ENCODE measurements at regions not wholly inside any gene's neighbourhood (a gene's known extent, or its start where the extent isn't known, plus 50 kb on each side); places are given as distances from the start of the nearest gene placed in this dataset.

DNA sequence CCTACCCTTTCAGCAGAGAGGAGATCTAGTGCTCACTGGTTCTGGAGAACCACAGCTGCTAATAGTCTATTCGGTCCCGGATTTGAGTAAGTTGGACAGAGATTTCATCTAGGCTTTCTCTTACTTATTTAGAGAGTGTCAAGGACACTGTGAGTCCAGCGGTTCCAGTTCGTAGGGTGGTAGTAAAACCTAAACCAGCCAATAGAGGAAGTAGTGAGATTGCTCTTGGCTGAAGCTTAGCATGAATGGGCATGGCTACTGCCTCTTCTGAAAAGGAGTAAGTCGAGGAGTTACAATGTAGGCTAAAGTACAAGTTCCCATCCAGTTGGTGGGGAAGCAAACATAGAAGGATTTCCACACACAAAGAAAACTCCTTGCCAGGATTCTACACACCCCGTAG lies 109.6 kb upstream of the MOCS2 start:
- WGBS, result 95% methylated on average over 6 of the region's 6 CpGs
- H3K36me3 ChIP-seq (ENCODE audit: insufficient read depth, low read length), result no peaks in the 10 kb centered on the region

DNA sequence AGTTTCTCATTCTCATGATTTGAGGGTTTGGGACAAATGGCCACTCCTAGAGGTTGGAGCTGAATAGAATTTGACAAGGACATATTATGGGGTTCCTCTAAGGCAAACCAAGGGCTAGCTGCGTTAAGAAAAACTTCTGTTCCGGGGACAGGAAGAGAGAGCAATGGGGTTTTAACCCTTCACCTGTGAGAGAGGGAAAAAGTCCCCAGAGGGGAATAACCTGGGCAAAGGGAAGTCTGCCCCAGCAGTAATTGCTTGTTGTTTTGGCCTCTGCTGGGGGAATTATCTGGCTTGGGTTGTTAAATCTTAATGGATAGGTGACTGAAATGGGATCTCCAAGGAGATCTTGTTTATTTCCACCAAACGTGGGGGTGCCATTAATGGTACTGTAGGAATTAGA lies 110.1 kb upstream of the MOCS2 start:
- Histone ChIP-seq H3K27ac (ENCODE audit: low read depth, low read length) (no peak overlapping the region), H3K4me1 (ENCODE audit: insufficient read depth, low read length) (no peaks in the 10 kb centered on the region), H3K36me3 (ENCODE audit: insufficient read depth, low read length) (no peaks in the 10 kb centered on the region), H3K4me3 (ENCODE audit: low read length) (no peak overlapping the region), H3K9ac (ENCODE audit: low read depth, low read length) (no peak overlapping the region), H3K27me3 (ENCODE audit: insufficient read depth, low read length) (no peaks in the 10 kb centered on the region), H3K9me3 (ENCODE audit: insufficient read depth, low read depth, low read length) (peaks cover 22% of the 10 kb centered on the region)
- 78% methylated on average over 3 of the region's 3 CpGs for WGBS

More for the DNA sequence above, 109.6 kb upstream of the MOCS2 start:
- H3K27me3 ChIP-seq (ENCODE audit: insufficient read depth, low read length), result no peaks in the 10 kb centered on the region
- no peak overlapping the region for H3K4me3 ChIP-seq (ENCODE audit: low read length)
- H3K27ac ChIP-seq (ENCODE audit: low read depth, low read length), result no peak overlapping the region
- H3K4me1 ChIP-seq (ENCODE audit: insufficient read depth, low read length), result no peaks in the 10 kb centered on the region
- peaks cover 22% of the 10 kb centered on the region for H3K9me3 ChIP-seq (ENCODE audit: insufficient read depth, low read depth, low read length)
- no peak overlapping the region for H3K9ac ChIP-seq (ENCODE audit: low read depth, low read length)

DNA sequence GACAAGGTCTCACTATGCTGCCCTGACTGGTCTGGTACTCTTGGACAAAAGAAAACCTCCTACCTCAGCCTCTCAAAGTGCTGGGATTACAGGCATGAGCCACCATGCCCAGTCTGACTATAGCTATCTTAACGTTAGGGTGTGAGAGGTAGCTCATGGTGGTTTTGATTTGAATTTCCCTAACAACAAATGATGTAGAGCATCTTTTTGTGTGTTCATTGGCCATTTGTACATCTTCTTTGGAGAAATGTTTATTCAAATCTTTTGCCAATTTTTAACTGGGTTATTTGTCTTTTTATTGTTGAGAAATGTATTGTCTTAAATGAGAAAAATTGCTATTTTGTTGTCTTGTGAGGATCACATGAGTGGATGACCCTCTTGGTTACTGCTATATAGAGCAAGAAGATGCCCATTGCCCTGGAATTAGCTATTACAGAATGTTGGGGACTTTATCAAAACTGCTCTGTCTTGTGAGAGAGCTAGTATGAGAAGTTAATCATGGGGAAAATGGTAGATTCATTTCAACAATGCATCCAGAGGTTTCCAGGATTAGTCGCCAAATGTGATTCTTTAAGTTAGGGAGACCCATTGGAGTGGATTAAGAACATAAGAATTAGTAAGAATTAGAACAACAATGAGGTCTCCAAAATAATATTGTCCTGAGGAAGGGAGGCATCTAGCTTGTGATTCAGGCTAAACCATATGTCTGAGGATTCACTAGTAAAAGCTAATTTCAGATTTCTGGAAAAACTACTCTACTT lies 124.3 kb upstream of the MOCS2 start:
- no peak overlapping the region for H3K9ac ChIP-seq (ENCODE audit: low read depth, low read length)
- H3K27ac ChIP-seq (ENCODE audit: low read depth, low read length), result no peak overlapping the region
- no peaks in the 10 kb centered on the region for H3K36me3 ChIP-seq (ENCODE audit: insufficient read depth, low read length)
- H3K9me3 ChIP-seq (ENCODE audit: insufficient read depth, low read depth, low read length), result peaks cover 14% of the 10 kb centered on the region; the same call in 1 of the 2 replicates
- WGBS, result 96% methylated on average over 2 of the region's 2 CpGs
- no peaks in the 10 kb centered on the region for H3K4me1 ChIP-seq (ENCODE audit: insufficient read depth, low read length)
- H3K27me3 ChIP-seq (ENCODE audit: insufficient read depth, low read length), result no peaks in the 10 kb centered on the region
- no peak overlapping the region for H3K4me3 ChIP-seq (ENCODE audit: low read length)

DNA sequence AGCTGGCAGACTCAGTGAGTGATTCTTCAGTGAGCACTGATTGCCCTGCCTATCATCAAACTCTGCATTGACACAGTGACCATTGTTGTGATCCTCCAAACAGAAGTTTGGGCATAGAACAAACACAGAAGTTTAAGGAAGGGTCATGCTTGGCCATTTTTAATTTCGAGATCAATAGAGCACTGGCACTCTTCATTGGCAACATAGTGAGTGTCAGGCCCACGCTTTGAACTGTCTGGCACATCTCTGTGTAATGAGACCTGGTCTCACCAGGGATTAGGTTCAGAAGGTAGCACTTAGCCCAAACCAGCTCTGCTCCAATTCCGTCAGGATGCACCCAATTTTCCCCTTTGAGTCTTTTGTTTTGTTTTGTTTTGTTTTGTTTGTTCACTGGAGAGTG lies 127.1 kb upstream of the MOCS2 start:
- Histone ChIP-seq H3K9ac (ENCODE audit: low read depth, low read length) (no peak overlapping the region), H3K27ac (ENCODE audit: low read depth, low read length) (no peak overlapping the region), H3K4me1 (ENCODE audit: insufficient read depth, low read length) (no peaks in the 10 kb centered on the region), H3K9me3 (ENCODE audit: insufficient read depth, low read depth, low read length) (0 out of 2 replicates have a peak, but pooled peaks cover 3% of the 10 kb centered on the region), H3K27me3 (ENCODE audit: insufficient read depth, low read length) (no peaks in the 10 kb centered on the region), H3K36me3 (ENCODE audit: insufficient read depth, low read length) (no peaks in the 10 kb centered on the region), H3K4me3 (ENCODE audit: low read length) (no peak overlapping the region)
- WGBS, result 90% methylated on average over 3 of the region's 3 CpGs

DNA sequence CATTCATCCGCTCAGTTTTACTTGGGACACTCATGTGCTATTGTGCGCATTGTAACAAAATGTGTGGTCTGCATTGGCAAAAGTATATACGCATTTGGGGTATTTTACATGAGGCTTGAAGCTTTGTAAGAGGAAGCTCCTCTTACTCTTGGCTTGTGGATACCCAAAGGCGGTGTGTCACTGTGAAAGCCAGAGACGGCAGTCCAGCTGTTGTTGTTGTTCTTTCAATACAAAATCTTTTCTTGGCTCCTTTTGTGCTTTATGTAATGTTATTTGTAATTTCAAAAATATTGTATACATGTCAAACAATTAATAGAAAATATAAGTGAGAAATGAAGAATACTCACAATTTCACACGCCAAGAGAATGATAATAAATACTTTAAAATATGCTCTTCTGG lies 128.3 kb upstream of the MOCS2 start:
- Histone ChIP-seq H3K36me3 (ENCODE audit: insufficient read depth, low read length) (no peaks in the 10 kb centered on the region), H3K4me1 (ENCODE audit: insufficient read depth, low read length) (no peaks in the 10 kb centered on the region), H3K9me3 (ENCODE audit: insufficient read depth, low read depth, low read length) (0 out of 2 replicates have a peak, but pooled peaks cover 3% of the 10 kb centered on the region), H3K27ac (ENCODE audit: low read depth, low read length) (no peak overlapping the region), H3K27me3 (ENCODE audit: insufficient read depth, low read length) (no peaks in the 10 kb centered on the region), H3K4me3 (ENCODE audit: low read length) (no peak overlapping the region), H3K9ac (ENCODE audit: low read depth, low read length) (no peak overlapping the region)
- 97% methylated on average over 5 of the region's 6 CpGs for WGBS

DNA sequence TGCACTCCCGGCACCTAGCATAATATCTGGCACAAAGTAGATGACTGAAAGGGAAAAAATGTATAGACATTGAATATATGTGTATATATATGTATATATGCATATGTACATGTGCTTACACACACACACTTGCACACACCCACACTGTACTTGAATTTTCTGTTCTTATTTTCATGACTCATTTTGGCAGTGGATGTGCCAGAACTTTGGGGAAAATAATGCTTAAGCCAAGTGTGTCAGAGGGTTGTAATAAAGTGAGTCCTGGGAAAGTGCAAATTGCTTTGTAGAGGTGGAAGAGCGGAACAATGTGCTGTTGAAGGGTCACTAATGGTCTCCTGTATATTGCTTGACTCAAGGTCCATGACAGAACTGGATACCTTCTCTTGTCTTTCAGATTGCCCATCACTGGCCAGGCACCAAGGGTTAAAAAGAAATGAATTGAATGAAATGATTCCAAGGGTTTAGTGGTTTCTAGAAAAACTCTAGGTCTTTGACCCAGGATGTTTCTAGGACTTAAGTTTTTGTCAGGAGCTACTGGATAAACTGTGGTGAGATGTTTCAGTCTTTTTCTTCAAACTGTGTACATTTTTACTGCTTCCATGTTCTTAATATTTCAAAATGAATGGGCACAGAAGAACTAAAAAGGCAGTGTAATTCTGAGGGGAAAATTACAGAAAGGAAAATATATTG lies 129.9 kb upstream of the MOCS2 start:
- Histone ChIP-seq H3K9ac (ENCODE audit: low read depth, low read length) (no peak overlapping the region), H3K27me3 (ENCODE audit: insufficient read depth, low read length) (no peaks in the 10 kb centered on the region), H3K27ac (ENCODE audit: low read depth, low read length) (no peak overlapping the region), H3K36me3 (ENCODE audit: insufficient read depth, low read length) (no peaks in the 10 kb centered on the region), H3K9me3 (ENCODE audit: insufficient read depth, low read depth, low read length) (no peaks in the 10 kb centered on the region), H3K4me3 (ENCODE audit: low read length) (no peak overlapping the region), H3K4me1 (ENCODE audit: insufficient read depth, low read length) (no peaks in the 10 kb centered on the region)
- WGBS, result 100% methylated on average over 1 of the region's 2 CpGs

DNA sequence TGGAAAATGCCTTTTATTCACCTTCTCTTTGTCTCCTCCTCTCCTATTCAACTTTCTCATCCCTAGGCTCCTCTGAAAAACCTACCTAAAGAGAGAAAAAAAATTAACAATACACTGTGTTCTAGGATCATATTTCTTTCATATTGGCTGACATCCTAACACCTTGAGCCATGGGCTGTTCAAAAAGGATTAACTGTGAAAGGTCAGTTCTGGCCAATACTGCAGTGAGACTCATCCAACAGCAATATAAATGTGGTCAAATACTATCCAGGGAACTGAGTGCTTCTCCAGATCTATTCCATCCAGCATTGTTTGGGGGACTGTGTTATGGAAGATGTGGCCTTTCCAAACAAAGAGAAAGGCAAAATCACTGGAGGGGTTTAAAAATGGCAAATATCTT lies 131.1 kb upstream of the MOCS2 start:
- H3K36me3 ChIP-seq (ENCODE audit: insufficient read depth, low read length), result no peaks in the 10 kb centered on the region
- no peaks in the 10 kb centered on the region for H3K27me3 ChIP-seq (ENCODE audit: insufficient read depth, low read length)
- H3K9me3 ChIP-seq (ENCODE audit: insufficient read depth, low read depth, low read length), result no peaks in the 10 kb centered on the region
- H3K9ac ChIP-seq (ENCODE audit: low read depth, low read length), result no peak overlapping the region
- H3K4me3 ChIP-seq (ENCODE audit: low read length), result no peak overlapping the region
- H3K27ac ChIP-seq (ENCODE audit: low read depth, low read length), result no peak overlapping the region
- no peaks in the 10 kb centered on the region for H3K4me1 ChIP-seq (ENCODE audit: insufficient read depth, low read length)

DNA sequence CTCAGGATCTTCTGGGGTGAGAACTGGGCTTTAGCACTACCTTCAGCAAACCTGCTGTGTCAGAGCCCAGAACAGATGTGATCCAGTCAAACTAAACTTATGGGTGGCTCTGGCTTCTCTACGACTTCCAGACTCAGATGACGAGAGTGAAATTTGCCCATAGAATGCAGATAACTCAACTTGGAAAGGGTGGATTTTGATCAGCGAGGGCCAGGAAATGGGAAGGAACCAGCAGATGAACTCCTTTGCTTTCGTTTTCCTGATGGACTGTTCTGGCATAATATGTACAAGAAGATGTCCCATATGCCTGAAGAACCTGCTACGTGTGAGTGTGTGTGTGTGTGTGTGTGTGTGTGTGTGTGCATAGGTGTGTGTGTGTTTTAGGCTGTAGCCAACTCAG lies 132.0 kb upstream of the MOCS2 start:
- Histone ChIP-seq H3K27ac (ENCODE audit: low read depth, low read length) (no peak overlapping the region), H3K36me3 (ENCODE audit: insufficient read depth, low read length) (no peaks in the 10 kb centered on the region), H3K4me1 (ENCODE audit: insufficient read depth, low read length) (no peaks in the 10 kb centered on the region), H3K27me3 (ENCODE audit: insufficient read depth, low read length) (no peaks in the 10 kb centered on the region), H3K9me3 (ENCODE audit: insufficient read depth, low read depth, low read length) (no peaks in the 10 kb centered on the region), H3K4me3 (ENCODE audit: low read length) (no peak overlapping the region), H3K9ac (ENCODE audit: low read depth, low read length) (no peak overlapping the region)
- 92% methylated on average over 5 of the region's 5 CpGs for WGBS

DNA sequence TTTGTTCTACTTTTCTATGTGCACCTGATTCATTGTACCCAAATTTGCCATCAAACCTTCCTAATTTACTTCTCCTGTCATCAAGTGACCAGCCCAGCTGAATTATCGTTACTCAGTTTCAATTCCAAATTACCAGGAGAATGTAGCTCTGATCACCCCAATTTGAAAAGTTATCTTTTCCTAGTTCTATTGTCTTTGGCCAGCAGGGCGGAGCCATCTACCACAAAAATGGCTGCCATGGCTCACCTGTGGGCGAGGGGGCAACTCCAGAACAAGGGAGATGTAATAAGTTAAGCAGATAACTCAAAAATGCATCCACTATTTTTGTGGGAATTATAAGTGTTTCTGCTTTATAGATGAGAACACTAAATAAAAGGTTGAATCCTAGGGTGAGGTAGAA lies 133.8 kb upstream of the MOCS2 start:
- no peaks in the 10 kb centered on the region for H3K4me1 ChIP-seq (ENCODE audit: insufficient read depth, low read length)
- H3K27ac ChIP-seq (ENCODE audit: low read depth, low read length), result no peak overlapping the region
- 94% methylated on average over 3 of the region's 3 CpGs for WGBS
- no peaks in the 10 kb centered on the region for H3K27me3 ChIP-seq (ENCODE audit: insufficient read depth, low read length)
- H3K4me3 ChIP-seq (ENCODE audit: low read length), result no peak overlapping the region
- H3K9ac ChIP-seq (ENCODE audit: low read depth, low read length), result no peak overlapping the region
- no peaks in the 10 kb centered on the region for H3K36me3 ChIP-seq (ENCODE audit: insufficient read depth, low read length)
- no peaks in the 10 kb centered on the region for H3K9me3 ChIP-seq (ENCODE audit: insufficient read depth, low read depth, low read length)

DNA sequence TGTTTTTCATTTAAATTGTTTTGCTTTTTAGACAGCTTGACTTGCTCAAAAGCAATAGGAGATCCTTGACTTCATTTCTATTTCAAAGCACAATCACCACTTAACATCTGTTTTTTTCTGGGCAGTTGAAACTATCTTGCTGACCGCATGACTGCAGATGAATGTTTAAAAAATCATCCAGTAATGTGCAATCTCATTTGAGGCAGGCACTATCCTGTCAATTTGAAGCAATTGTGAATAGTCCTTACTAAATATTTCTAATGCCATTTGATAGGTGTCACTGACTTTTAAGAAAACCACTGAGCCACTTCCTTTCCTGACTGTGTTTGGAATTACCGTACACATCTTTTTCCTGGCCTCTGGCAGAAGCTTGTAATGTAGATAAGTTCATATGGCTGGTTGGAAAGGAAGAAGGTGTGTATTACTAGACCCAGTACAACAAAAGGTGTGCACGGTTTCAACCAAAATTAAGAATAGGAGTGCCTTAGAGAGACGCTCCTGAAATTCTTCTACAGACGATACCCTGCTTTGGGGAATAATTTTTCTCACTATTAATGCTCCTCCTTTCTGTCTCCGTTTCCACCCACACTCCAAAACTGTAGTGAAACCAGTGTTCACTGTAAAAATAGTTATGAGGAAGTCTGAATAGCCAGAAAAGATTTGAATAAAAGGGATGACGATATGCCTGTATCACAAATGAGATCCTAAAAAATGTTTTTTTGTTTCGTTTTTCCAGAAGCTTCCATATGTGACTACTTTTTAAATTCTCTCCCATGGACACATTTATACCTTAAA lies 136.7 kb upstream of the MOCS2 start:
- H3K9ac ChIP-seq (ENCODE audit: low read depth, low read length), result no peak overlapping the region
- H3K27ac ChIP-seq (ENCODE audit: low read depth, low read length), result no peak overlapping the region
- H3K4me3 ChIP-seq (ENCODE audit: low read length), result no peak overlapping the region
- H3K9me3 ChIP-seq (ENCODE audit: insufficient read depth, low read depth, low read length), result no peaks in the 10 kb centered on the region
- no peaks in the 10 kb centered on the region for H3K36me3 ChIP-seq (ENCODE audit: insufficient read depth, low read length)
- H3K27me3 ChIP-seq (ENCODE audit: insufficient read depth, low read length), result no peaks in the 10 kb centered on the region
- 92% methylated on average over 7 of the region's 8 CpGs for WGBS
- no peaks in the 10 kb centered on the region for H3K4me1 ChIP-seq (ENCODE audit: insufficient read depth, low read length)

DNA sequence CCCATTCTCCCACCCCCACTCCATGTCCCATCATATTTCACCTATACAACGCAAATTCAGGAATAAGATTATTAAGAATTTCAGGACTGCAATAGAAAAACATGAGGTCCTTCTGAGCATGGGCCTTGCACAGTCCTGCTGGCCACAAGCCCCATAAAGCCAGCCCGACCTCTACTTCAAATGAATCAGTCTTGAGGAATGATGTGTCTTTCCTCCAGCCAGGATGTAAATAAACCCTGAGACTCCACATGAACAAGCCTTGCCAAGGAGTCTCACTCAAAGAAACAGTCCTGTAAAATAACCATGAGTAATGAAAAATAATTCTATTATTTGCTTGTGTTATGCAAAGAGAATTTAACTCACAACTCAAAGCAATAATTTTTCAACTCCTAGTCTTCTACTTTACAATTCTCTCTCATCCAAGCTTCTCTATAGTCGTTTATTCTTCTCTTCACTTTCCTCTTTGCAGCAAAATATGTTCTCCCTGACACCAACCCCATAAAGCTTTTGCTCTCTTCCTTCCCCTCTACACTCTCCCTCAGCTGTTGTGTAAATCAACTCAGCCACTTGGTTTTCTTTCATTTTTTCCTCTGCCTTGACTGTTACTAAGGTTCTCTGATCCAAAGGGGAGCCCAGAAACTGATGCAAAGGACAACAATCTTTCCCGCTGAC lies 140.1 kb upstream of the MOCS2 start:
- 92% methylated on average over 4 of the region's 4 CpGs for WGBS

More for the DNA sequence above, 140.1 kb upstream of the MOCS2 start:
- H3K36me3 ChIP-seq (ENCODE audit: insufficient read depth, low read length), result no peaks in the 10 kb centered on the region
- no peak overlapping the region for H3K4me3 ChIP-seq (ENCODE audit: low read length)
- H3K9ac ChIP-seq (ENCODE audit: low read depth, low read length), result no peak overlapping the region
- no peak overlapping the region for H3K27ac ChIP-seq (ENCODE audit: low read depth, low read length)
- H3K4me1 ChIP-seq (ENCODE audit: insufficient read depth, low read length), result no peaks in the 10 kb centered on the region
- no peaks in the 10 kb centered on the region for H3K27me3 ChIP-seq (ENCODE audit: insufficient read depth, low read length)
- H3K9me3 ChIP-seq (ENCODE audit: insufficient read depth, low read depth, low read length), result no peaks in the 10 kb centered on the region

Measured in HUES64 (cell line).